ENCODE measurements at regions not wholly inside any gene's neighbourhood (a gene's known extent, or its start where the extent isn't known, plus 50 kb on each side); places are given as distances from the start of the nearest gene placed in this dataset.

DNA sequence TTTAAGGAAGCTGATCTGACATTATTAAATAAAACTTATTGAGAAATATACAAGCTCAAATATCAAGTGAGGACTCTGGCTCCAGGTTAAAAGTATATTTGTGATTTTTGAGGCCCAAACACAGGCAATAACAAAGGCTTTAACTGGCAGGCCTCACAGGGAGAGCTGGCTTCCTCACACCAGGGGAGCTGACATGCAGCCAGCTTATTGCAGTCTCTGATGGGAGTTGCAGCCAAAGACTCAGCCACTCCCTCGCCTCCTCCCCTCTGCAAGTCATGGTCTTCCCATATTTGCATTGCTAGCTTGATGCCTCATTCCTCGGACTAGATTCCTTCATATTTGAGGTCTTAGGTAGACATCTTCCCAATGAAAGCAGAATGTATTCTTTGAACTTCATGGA lies 647.1 kb upstream of the SLITRK6 start:
- intact Hi-C loops (cut with DNase I; ENCODE audit: low total_unique reads) (no loop called here), in situ Hi-C loops (cut with MboI; ENCODE audit: low sequenced_read_pairs in 4 of 4) (no loop called here)
- Histone ChIP-seq H3K36me3 (no peaks in the 10 kb centered on the region), H3K9me3 (no peaks in the 10 kb centered on the region), H3K27me3 (no peaks in the 10 kb centered on the region), H3K4me1 (no peaks in the 10 kb centered on the region), H3K4me3 (no peak overlapping the region), H3K27ac (no peak overlapping the region)
- ATAC-seq, result no peak
- TF ChIP-seq, protein P1, sequence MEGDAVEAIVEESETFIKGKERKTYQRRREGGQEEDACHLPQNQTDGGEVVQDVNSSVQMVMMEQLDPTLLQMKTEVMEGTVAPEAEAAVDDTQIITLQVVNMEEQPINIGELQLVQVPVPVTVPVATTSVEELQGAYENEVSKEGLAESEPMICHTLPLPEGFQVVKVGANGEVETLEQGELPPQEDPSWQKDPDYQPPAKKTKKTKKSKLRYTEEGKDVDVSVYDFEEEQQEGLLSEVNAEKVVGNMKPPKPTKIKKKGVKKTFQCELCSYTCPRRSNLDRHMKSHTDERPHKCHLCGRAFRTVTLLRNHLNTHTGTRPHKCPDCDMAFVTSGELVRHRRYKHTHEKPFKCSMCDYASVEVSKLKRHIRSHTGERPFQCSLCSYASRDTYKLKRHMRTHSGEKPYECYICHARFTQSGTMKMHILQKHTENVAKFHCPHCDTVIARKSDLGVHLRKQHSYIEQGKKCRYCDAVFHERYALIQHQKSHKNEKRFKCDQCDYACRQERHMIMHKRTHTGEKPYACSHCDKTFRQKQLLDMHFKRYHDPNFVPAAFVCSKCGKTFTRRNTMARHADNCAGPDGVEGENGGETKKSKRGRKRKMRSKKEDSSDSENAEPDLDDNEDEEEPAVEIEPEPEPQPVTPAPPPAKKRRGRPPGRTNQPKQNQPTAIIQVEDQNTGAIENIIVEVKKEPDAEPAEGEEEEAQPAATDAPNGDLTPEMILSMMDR (IDR thresholded peaks at IDR 0.05 in 4 of 5, conservative IDR thresholded peaks at IDR 0.05 in 1 of 5), result no peak
- TF ChIP-seq POLR2A (IDR thresholded peaks at IDR 0.05), result no peak
- peak in 1 of 2 donors; percentile 9 for DNase-seq

DNA sequence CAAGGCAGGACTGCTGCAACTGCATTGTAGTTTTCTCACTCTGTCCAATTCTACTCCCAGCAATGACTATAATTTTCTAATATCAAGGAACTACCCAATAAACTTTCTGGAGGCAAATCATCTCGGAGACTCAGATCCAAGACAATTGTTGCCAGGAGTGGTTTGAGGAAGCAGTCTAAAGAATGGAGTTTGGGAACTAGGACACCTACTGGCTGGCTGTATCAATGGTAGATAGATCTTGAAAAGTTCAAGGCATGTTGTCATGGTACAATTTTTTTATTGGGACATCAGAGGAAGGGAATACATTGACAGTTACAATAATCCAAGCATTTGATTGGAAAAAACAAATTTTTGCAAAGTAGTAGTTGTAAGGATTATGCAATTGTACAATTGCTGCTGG lies 648.3 kb upstream of the SLITRK6 start:
- ATAC-seq (no peak), DNase-seq (no peak)
- intact Hi-C loops (cut with DNase I; ENCODE audit: low total_unique reads) (no loop called here), in situ Hi-C loops (cut with MboI; ENCODE audit: low sequenced_read_pairs in 4 of 4) (no loop called here)
- Histone ChIP-seq H3K4me3 (no peak overlapping the region), H3K4me1 (no peaks in the 10 kb centered on the region), H3K27ac (no peak overlapping the region), H3K27me3 (no peaks in the 10 kb centered on the region), H3K9me3 (no peaks in the 10 kb centered on the region), H3K36me3 (no peaks in the 10 kb centered on the region)
- TF ChIP-seq POLR2A (IDR thresholded peaks at IDR 0.05), result no peak
- TF ChIP-seq, protein P1 (IDR thresholded peaks at IDR 0.05 in 4 of 5, conservative IDR thresholded peaks at IDR 0.05 in 1 of 5), result no peak

DNA sequence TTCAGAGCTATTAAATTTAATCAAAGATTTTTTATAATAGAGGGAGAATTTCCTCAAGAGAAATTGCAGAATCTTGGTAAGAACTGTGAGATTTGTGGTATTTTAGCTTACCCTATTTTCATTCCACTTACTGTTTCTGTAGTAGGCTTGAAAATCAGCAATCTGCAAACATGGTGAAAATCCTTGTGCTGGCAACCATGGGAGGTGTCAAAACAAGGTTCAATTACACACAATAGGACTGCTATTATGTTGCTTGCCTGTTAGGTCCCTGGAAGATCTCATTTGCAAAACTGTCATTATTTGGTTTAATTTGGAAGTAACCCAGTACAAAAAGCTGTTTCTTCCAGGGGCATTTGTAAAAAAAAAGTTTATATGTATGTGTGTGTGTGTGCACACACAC lies 662.8 kb upstream of the SLITRK6 start:
- DNase-seq (no peak), ATAC-seq (no peak)
- Histone ChIP-seq H3K4me1 (no peaks in the 10 kb centered on the region), H3K27me3 (no peaks in the 10 kb centered on the region), H3K36me3 (no peaks in the 10 kb centered on the region), H3K27ac (no peak overlapping the region), H3K9me3 (no peaks in the 10 kb centered on the region), H3K4me3 (no peak overlapping the region)
- TF ChIP-seq, protein P1 (IDR thresholded peaks at IDR 0.05 in 4 of 5, conservative IDR thresholded peaks at IDR 0.05 in 1 of 5), result no peak
- TF ChIP-seq POLR2A (IDR thresholded peaks at IDR 0.05), result no peak
- in situ Hi-C loops (cut with MboI; ENCODE audit: low sequenced_read_pairs in 4 of 4) (no loop called here), intact Hi-C loops (cut with DNase I; ENCODE audit: low total_unique reads) (no loop called here)

- DNase-seq, result no peak
- intact Hi-C loops (cut with DNase I; ENCODE audit: low total_unique reads) (no loop called here), in situ Hi-C loops (cut with MboI; ENCODE audit: low sequenced_read_pairs in 4 of 4) (no loop called here)
- no peaks in the 10 kb centered on the region for H3K36me3 ChIP-seq
- no peak overlapping the region for H3K27ac ChIP-seq
- H3K4me1 ChIP-seq, result no peaks in the 10 kb centered on the region
- TF ChIP-seq, protein P1 (IDR thresholded peaks at IDR 0.05 in 4 of 5, conservative IDR thresholded peaks at IDR 0.05 in 1 of 5), result no peak
- TF ChIP-seq POLR2A (IDR thresholded peaks at IDR 0.05), result no peak
- H3K9me3 ChIP-seq, result no peaks in the 10 kb centered on the region
- H3K27me3 ChIP-seq, result no peaks in the 10 kb centered on the region
- no peak for ATAC-seq
- no peak overlapping the region for H3K4me3 ChIP-seq
Observed at GRCh38 chr13:86464193-86464592, 665.0 kb upstream of the SLITRK6 start.

- DNase-seq (no peak), ATAC-seq (no peak)
- intact Hi-C loops (cut with DNase I; ENCODE audit: low total_unique reads) (no loop called here), in situ Hi-C loops (cut with MboI; ENCODE audit: low sequenced_read_pairs in 4 of 4) (no loop called here)
- H3K27ac ChIP-seq, result no peak overlapping the region
- no peaks in the 10 kb centered on the region for H3K27me3 ChIP-seq
- no peak for TF ChIP-seq POLR2A (IDR thresholded peaks at IDR 0.05)
- TF ChIP-seq, protein P1 (IDR thresholded peaks at IDR 0.05 in 4 of 5, conservative IDR thresholded peaks at IDR 0.05 in 1 of 5), result no peak
- no peak overlapping the region for H3K4me3 ChIP-seq
- no peaks in the 10 kb centered on the region for H3K9me3 ChIP-seq
- no peaks in the 10 kb centered on the region for H3K4me1 ChIP-seq
- H3K36me3 ChIP-seq, result no peaks in the 10 kb centered on the region
Observed at GRCh38 chr13:86474971-86475370, 675.8 kb upstream of the SLITRK6 start.

Data from gastrocnemius medialis (tissue), 4 donors.